Neural cell (in vitro differentiated cells): ENCODE measurements at regions not wholly inside any gene's neighbourhood (a gene's known extent, or its start where the extent isn't known, plus 50 kb on each side); places are given as distances from the start of the nearest gene placed in this dataset.

Source experiments
- H2AFZ ChIP-seq: fragments of 200-600, 300-800 bp; sonication (generic), shearing (Covaris generic); 2 replicates; pipeline ENCODE4 v1.6.0; 2014; ENCODE audit warnings: low read depth, mild to moderate bottlenecking, antibody characterized with exemption, low read length, moderate library complexity
- H3F3A ChIP-seq: fragments of 200-600 bp; shearing (Covaris generic); 2 replicates; pipeline ENCODE4 v1.6.1; 2016; ENCODE audit warnings: mild to moderate bottlenecking, moderate library complexity, mixed read lengths, antibody characterized with exemption, low read length; ENCODE audit not compliant: insufficient read depth, poor library complexity, severe bottlenecking
- H3K27ac ChIP-seq: fragments of 200-600, 300-800 bp; sonication (generic), shearing (Covaris generic); 2 replicates; pipeline ENCODE4 v1.5.1; 2014; ENCODE audit warnings: mild to moderate bottlenecking, low read length, moderate library complexity
- H3K27me3 ChIP-seq: fragments of 300-800, 200-600 bp; sonication (generic), shearing (Covaris generic); 2 replicates; pipeline ENCODE4 v1.6.0; 2014; ENCODE audit warnings: mild to moderate bottlenecking, low read depth, low read length, moderate library complexity; ENCODE audit not compliant: insufficient read depth
- H3K36me3 ChIP-seq: fragments of 300-800, 200-600 bp; sonication (generic), shearing (Covaris generic); 2 replicates; pipeline ENCODE4 v1.5.1; 2014; ENCODE audit warnings: mild to moderate bottlenecking, antibody characterized with exemption, low read length, moderate library complexity; ENCODE audit not compliant: insufficient read depth
- H3K4me2 ChIP-seq: fragments of 300-800, 200-600 bp; sonication (generic), shearing (Covaris generic); 2 replicates; pipeline ENCODE4 v1.6.0; 2014; ENCODE audit warnings: mild to moderate bottlenecking, low read length
- H3K4me3 ChIP-seq: fragments of 300-800, 200-600 bp; sonication (generic), shearing (Covaris generic); 2 replicates; pipeline ENCODE4 v1.5.1; 2014; ENCODE audit warnings: mild to moderate bottlenecking, low read length, moderate library complexity
- H3K79me2 ChIP-seq: fragments of 200-600 bp; shearing (Covaris generic); replicated peaks from 2 replicates; pipeline ENCODE4 v1.6.0; 2014; ENCODE audit warnings: mild to moderate bottlenecking, low read length, moderate library complexity; ENCODE audit not compliant: insufficient read depth
- H3K9ac ChIP-seq: fragments of 300-800, 200-600 bp; sonication (generic), shearing (Covaris generic); 2 replicates; pipeline ENCODE4 v1.6.1; 2016; ENCODE audit warnings: mild to moderate bottlenecking, low read length, mixed read lengths
- H3K9me2 ChIP-seq: fragments of 200-600 bp; shearing (Covaris generic); 2 replicates; pipeline ENCODE4 v1.6.1; 2016; ENCODE audit warnings: mild to moderate bottlenecking, low read length, mixed read lengths; ENCODE audit not compliant: insufficient read depth
- H3K9me3 ChIP-seq: fragments of 200-600, 300-800 bp; sonication (generic), shearing (Covaris generic); 2 replicates; pipeline ENCODE4 v1.6.1; 2016; ENCODE audit warnings: mild to moderate bottlenecking, mixed run types, low read length, moderate library complexity, mixed read lengths
- H4K20me1 ChIP-seq: fragments of 200-600 bp; shearing (Covaris generic); 2 replicates; pipeline ENCODE4 v1.6.1; 2016; ENCODE audit warnings: mild to moderate bottlenecking, mixed run types; ENCODE audit not compliant: insufficient read depth
- EP300 ChIP-seq: fragments of 450-650 bp; conservative IDR thresholded peaks from 2 replicates; pipeline ENCODE4 v1.6.1; 2014; ENCODE audit warnings: antibody characterized with exemption, mild to moderate bottlenecking, moderate library complexity; ENCODE audit not compliant: poor library complexity, severe bottlenecking
- EZH2 ChIP-seq: fragments of 200-600, 300-800 bp; shearing (Covaris generic), sonication (generic); IDR thresholded peaks from 2 replicates; pipeline ENCODE4 v1.6.1; 2014; ENCODE audit warnings: antibody characterized with exemption, low read length, borderline replicate concordance, mild to moderate bottlenecking; ENCODE audit not compliant: insufficient read depth, poor library complexity, severe bottlenecking
- MXI1 ChIP-seq: fragments of 450-650 bp; conservative IDR thresholded peaks from 2 replicates; pipeline ENCODE4 v1.6.1; 2014; ENCODE audit warnings: antibody characterized with exemption, mild to moderate bottlenecking; ENCODE audit not compliant: poor library complexity, severe bottlenecking
- POLR2AphosphoS5 ChIP-seq: IDR thresholded peaks from 2 replicates; pipeline ENCODE4 v1.6.1; 2012
- RAD21 ChIP-seq: fragments of 450-650 bp; conservative IDR thresholded peaks from 2 replicates; pipeline ENCODE4 v1.6.1; 2014; ENCODE audit warnings: antibody characterized with exemption, mild to moderate bottlenecking, moderate library complexity
- SMC3 ChIP-seq: fragments of 450-650 bp; conservative IDR thresholded peaks from 2 replicates; pipeline ENCODE4 v1.6.1; 2014; ENCODE audit warnings: antibody characterized with exemption, mild to moderate bottlenecking, moderate library complexity; ENCODE audit not compliant: poor library complexity
- TAF1 ChIP-seq: IDR thresholded peaks from 2 replicates; pipeline ENCODE4 v1.6.1; 2012; ENCODE audit warnings: low read depth
- TF ChIP-seq, protein P1 (sequence below): IDR thresholded peaks from 2 replicates; pipeline ENCODE4 v1.6.1; 2012; ENCODE audit warnings: borderline replicate concordance
- TF ChIP-seq, protein P2 (sequence below): fragments of 450-650 bp; IDR thresholded peaks from 2 replicates; pipeline ENCODE4 v1.5.1; 2014; ENCODE audit warnings: antibody characterized with exemption, mild to moderate bottlenecking, moderate library complexity; ENCODE audit not compliant: poor library complexity, severe bottlenecking

DNA sequence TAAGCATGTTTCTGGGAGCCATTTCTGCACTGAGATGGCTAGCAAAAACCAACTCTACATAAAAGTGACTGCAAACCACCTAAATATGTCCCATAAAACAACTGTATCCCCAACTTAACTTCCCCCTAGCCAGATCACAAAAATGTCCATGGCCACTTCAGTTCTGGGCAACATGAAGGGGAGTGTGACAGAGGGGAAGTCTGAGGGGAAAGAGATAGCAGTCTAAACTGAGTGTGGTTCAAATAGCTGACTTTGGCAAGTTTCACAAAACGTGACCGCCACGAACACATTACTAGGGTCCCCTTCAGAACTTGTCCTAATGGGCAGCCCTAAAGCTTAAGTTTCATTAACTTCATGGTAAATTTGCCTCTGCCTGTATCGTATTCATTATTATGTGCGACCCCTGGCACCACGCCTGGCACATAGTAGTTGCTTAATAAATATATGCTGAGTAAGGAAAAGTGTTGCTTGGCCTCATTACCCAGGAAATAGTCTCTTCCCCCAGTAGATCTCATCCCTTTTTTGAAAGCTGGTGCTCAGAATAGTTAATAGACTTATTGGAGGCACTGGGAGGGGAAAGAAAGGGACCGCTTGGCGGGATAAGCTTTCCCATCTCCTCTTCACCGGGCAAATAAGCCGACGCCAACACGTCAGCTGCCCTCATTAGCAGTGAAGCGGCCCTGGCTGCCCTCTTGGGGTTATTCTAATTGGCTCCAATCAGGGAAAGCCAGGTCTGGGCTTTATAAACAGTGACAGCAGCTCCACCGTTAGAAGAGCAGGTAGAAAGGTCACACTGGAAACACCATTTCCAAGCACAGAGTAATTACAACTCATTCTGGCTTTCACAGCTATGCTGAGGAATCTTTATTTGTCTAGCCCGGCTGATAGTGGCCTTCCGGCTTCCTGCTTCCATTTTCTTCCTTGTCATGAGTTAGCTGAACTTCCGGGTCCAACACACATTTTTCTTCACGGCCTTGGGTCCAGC is 122.1 kb downstream of the LRIG2 start:
- no peak overlapping the region for H2AFZ ChIP-seq
- H4K20me1 ChIP-seq, result no peaks in the 10 kb centered on the region
- H3K9me2 ChIP-seq, result no peaks in the 10 kb centered on the region
- H3K36me3 ChIP-seq, result no peaks in the 10 kb centered on the region
- no peak overlapping the region for H3K4me2 ChIP-seq
- TF ChIP-seq RAD21, result no peak
- no peak for TF ChIP-seq EZH2
- TF ChIP-seq, protein P1, sequence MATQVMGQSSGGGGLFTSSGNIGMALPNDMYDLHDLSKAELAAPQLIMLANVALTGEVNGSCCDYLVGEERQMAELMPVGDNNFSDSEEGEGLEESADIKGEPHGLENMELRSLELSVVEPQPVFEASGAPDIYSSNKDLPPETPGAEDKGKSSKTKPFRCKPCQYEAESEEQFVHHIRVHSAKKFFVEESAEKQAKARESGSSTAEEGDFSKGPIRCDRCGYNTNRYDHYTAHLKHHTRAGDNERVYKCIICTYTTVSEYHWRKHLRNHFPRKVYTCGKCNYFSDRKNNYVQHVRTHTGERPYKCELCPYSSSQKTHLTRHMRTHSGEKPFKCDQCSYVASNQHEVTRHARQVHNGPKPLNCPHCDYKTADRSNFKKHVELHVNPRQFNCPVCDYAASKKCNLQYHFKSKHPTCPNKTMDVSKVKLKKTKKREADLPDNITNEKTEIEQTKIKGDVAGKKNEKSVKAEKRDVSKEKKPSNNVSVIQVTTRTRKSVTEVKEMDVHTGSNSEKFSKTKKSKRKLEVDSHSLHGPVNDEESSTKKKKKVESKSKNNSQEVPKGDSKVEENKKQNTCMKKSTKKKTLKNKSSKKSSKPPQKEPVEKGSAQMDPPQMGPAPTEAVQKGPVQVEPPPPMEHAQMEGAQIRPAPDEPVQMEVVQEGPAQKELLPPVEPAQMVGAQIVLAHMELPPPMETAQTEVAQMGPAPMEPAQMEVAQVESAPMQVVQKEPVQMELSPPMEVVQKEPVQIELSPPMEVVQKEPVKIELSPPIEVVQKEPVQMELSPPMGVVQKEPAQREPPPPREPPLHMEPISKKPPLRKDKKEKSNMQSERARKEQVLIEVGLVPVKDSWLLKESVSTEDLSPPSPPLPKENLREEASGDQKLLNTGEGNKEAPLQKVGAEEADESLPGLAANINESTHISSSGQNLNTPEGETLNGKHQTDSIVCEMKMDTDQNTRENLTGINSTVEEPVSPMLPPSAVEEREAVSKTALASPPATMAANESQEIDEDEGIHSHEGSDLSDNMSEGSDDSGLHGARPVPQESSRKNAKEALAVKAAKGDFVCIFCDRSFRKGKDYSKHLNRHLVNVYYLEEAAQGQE, result no peak
- TF ChIP-seq MXI1, result no peak
- no peak for TF ChIP-seq TAF1
- TF ChIP-seq SMC3, result no peak
- TF ChIP-seq EP300, result no peak
- no peak for TF ChIP-seq POLR2AphosphoS5
- TF ChIP-seq, protein P2, sequence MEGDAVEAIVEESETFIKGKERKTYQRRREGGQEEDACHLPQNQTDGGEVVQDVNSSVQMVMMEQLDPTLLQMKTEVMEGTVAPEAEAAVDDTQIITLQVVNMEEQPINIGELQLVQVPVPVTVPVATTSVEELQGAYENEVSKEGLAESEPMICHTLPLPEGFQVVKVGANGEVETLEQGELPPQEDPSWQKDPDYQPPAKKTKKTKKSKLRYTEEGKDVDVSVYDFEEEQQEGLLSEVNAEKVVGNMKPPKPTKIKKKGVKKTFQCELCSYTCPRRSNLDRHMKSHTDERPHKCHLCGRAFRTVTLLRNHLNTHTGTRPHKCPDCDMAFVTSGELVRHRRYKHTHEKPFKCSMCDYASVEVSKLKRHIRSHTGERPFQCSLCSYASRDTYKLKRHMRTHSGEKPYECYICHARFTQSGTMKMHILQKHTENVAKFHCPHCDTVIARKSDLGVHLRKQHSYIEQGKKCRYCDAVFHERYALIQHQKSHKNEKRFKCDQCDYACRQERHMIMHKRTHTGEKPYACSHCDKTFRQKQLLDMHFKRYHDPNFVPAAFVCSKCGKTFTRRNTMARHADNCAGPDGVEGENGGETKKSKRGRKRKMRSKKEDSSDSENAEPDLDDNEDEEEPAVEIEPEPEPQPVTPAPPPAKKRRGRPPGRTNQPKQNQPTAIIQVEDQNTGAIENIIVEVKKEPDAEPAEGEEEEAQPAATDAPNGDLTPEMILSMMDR, result no peak
- H3K4me3 ChIP-seq, result no peak overlapping the region
- H3F3A ChIP-seq, result no peaks in the 10 kb centered on the region
- H3K79me2 ChIP-seq, result no peaks in the 10 kb centered on the region
- no peaks in the 10 kb centered on the region for H3K27me3 ChIP-seq
- H3K27ac ChIP-seq, result no peak overlapping the region
- no peaks in the 10 kb centered on the region for H3K9me3 ChIP-seq
- H3K9ac ChIP-seq, result no peak overlapping the region

DNA sequence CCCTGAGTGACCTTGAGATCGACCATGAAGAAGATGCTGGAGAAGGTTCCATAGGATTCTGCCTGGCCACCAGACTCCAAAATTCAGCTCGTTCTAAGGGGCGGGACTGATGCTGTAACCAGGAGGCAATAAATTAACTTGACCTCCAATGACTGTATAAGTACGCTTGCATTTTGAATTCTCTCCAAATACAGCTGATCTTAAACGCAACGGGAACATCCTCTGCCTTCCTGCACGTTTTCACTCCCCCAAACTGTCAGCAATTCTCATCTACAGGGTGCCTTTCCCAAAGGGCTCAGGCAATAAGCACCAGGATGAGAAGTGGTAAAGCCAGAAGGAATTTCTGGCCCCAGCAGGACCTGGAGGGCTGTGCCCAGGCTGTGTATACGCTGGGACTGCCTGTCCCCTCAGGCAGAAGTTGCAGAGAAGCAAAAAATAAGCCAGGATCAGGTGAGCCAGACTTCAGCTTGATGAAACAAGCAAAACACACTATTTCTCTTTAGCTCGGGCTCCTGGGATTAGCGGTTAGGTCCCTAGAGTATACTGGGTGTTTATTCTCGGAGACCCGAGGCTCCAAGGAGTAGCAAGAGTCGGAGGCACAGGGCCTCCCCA is 124.8 kb downstream of the LRIG2 start:
- Histone ChIP-seq H3K27ac (no peak overlapping the region), H3K79me2 (no peaks in the 10 kb centered on the region), H2AFZ (no peak overlapping the region), H3K9me3 (no peaks in the 10 kb centered on the region), H3K4me2 (no peak overlapping the region), H3K27me3 (no peaks in the 10 kb centered on the region), H4K20me1 (no peaks in the 10 kb centered on the region), H3K4me3 (no peak overlapping the region), H3K36me3 (no peaks in the 10 kb centered on the region), H3F3A (no peaks in the 10 kb centered on the region), H3K9ac (no peak overlapping the region), H3K9me2 (no peaks in the 10 kb centered on the region)
- TF ChIP-seq RAD21 (no peak), SMC3 (no peak), EZH2 (no peak), EP300 (no peak), MXI1 (no peak), POLR2AphosphoS5 (no peak), TAF1 (no peak)
- TF ChIP-seq, protein P1, result no peak
- TF ChIP-seq, protein P2, result no peak
